Testis (tissue), 2 donors: ENCODE measurements at regions not wholly inside any gene's neighbourhood (a gene's known extent, or its start where the extent isn't known, plus 50 kb on each side); places are given as distances from the start of the nearest gene placed in this dataset.
A peak's percentile ranks its signal among the peaks of the same experiment; 100 is the strongest.

Experiments used
- DNase-seq: peaks from one replicate; pipeline ENCODE4 v3.0.0-alpha.2; 2019
- H3K27ac ChIP-seq, 2 donors: fragments of 200-600 bp; sonication (generic); one replicate each; pipeline ENCODE4 v1.5.1; 2019
- H3K27me3 ChIP-seq: fragments of 200-600 bp; sonication (generic); one replicate; pipeline ENCODE4 v1.5.1; 2019
- H3K36me3 ChIP-seq: fragments of 200-600 bp; sonication (generic); one replicate; pipeline ENCODE4 v1.5.1; 2017; ENCODE audit warnings: low read depth; ENCODE audit errors: missing control alignments
- H3K4me1 ChIP-seq: fragments of 200-600 bp; sonication (generic); one replicate; pipeline ENCODE4 v1.5.1; 2019
- H3K4me3 ChIP-seq, 2 donors: fragments of 200-600 bp; sonication (generic); one replicate each; pipeline ENCODE4 v1.5.1; 2017 to 2019
- H3K9me3 ChIP-seq: fragments of 200-600 bp; sonication (generic); one replicate; pipeline ENCODE4 v1.5.1; 2017
- POLR2A ChIP-seq: fragments of 450-650 bp; IDR thresholded peaks from one replicate; pipeline ENCODE4 v1.6.1; 2017; ENCODE audit warnings: antibody characterized with exemption, mild to moderate bottlenecking, moderate library complexity
- WGBS, 2 donors: methylation state at CpG; one replicate each; pipeline ENCODE4 v1.1.5; 2018; 5-methylcytosine and 5-hydroxymethylcytosine counted together
- intact Hi-C: fragments of 100-400 bp; cut with DNase I; formaldehyde crosslinking; loops from one replicate; pipeline ENCODE4 v1.15.1; 2023; ENCODE audit warnings: low total_unique reads
- TF ChIP-seq, protein P1 (sequence below), 3 experiments: fragments of 450-650 bp in 2 of 3; fragments of 200-600 bp in 1 of 3; sonication (generic) in 1 of 3; IDR thresholded peaks; one replicate each; pipeline ENCODE4 v1.5.1; 2016 to 2019; ENCODE audit warnings: antibody characterized with exemption in 3 of 3, mild to moderate bottlenecking in 2 of 3, moderate library complexity in 1 of 3

DNA sequence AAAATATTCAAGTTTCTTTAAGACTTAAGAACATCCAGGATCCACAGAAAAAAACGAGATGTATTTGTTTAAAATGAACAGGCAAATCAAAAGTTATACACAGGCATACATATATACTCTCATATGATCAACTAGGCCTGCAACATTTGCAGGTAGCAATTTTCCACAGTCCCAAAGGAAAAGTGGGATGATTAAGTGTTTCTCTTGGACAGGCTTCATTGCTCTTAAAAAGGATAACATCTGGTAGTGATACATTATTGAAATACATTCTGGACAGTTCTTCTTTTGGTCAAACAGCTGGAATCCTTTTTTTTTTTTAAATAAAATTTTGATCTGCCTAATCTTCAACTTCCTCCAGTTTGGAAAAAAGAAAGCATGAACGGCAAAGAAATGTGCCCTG is 114.8 kb upstream of the TDRD3 start:
- intact Hi-C loops: no loop called here
- 50 to 57% methylated on average over 2 of the region's 2 CpGs for WGBS, 2 donors
- H3K4me3 ChIP-seq: no peak overlapping the region
- H3K4me1 ChIP-seq: no peaks in the 10 kb centered on the region
- H3K36me3 ChIP-seq: no peaks in the 10 kb centered on the region
- no peak overlapping the region for H3K27ac ChIP-seq
- DNase-seq: no peak
- H3K27me3 ChIP-seq: no peaks in the 10 kb centered on the region
- TF ChIP-seq POLR2A: no peak
- TF ChIP-seq, protein P1, sequence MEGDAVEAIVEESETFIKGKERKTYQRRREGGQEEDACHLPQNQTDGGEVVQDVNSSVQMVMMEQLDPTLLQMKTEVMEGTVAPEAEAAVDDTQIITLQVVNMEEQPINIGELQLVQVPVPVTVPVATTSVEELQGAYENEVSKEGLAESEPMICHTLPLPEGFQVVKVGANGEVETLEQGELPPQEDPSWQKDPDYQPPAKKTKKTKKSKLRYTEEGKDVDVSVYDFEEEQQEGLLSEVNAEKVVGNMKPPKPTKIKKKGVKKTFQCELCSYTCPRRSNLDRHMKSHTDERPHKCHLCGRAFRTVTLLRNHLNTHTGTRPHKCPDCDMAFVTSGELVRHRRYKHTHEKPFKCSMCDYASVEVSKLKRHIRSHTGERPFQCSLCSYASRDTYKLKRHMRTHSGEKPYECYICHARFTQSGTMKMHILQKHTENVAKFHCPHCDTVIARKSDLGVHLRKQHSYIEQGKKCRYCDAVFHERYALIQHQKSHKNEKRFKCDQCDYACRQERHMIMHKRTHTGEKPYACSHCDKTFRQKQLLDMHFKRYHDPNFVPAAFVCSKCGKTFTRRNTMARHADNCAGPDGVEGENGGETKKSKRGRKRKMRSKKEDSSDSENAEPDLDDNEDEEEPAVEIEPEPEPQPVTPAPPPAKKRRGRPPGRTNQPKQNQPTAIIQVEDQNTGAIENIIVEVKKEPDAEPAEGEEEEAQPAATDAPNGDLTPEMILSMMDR (IDR thresholded peaks at IDR 0.05): no peak
- H3K9me3 ChIP-seq: no peaks in the 10 kb centered on the region

DNA sequence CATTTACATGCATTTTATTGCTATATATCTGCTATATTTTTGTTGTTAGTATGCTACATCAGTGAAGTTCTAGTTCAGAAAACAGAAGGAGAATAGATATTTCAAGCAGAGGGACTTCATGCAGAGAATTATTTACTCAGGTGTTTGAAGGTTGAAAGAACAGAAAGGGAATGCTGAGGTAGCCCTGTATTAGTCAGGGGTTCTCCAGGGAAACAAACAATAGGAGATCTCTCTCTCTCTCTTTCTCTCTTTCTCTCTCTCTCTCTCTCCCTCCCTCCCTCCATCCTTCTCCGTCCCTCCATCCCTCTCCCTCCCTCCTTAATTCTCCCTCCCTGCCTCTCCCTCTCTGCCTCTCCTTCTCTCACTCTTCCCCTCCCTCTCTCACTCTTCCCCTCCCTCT is 114.3 kb upstream of the TDRD3 start:
- TF ChIP-seq POLR2A: no peak

DNA sequence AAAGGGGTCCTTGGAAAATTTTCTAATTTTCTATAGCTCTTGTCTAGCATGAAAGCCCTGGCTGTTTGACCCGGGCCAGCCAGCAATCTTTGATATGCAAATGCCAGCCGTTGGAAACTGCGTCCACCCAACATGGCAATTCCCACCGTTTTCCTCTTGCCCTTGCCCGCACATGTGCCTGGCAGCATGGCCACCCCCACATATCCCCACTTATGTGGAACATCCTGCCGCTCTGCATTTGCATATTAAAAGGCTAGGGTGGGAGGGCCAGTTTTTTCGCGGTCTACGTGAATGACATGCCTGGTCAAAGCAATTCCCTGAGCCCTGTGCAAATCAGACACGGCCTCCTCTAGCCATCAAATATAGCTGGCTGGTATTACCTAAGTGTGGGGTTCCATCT is 110.3 kb upstream of the TDRD3 start:
- TF ChIP-seq POLR2A: no peak
- TF ChIP-seq, protein P1 (IDR thresholded peaks at IDR 0.05): no peak
- WGBS, 2 donors: 70 to 75% methylated on average over 10 of the region's 10 CpGs
- intact Hi-C loops: no loop called here

More for the DNA sequence above, 114.3 kb upstream of the TDRD3 start:
- Histone ChIP-seq H3K4me3 (no peak overlapping the region), H3K9me3 (no peaks in the 10 kb centered on the region), H3K4me1 (no peaks in the 10 kb centered on the region), H3K27me3 (no peaks in the 10 kb centered on the region), H3K27ac (no peak overlapping the region), H3K36me3 (no peaks in the 10 kb centered on the region)
- WGBS, 2 donors: 70 to 87% methylated on average over 1 of the region's 1 CpG
- intact Hi-C loops: no loop called here
- no peak for DNase-seq

DNA sequence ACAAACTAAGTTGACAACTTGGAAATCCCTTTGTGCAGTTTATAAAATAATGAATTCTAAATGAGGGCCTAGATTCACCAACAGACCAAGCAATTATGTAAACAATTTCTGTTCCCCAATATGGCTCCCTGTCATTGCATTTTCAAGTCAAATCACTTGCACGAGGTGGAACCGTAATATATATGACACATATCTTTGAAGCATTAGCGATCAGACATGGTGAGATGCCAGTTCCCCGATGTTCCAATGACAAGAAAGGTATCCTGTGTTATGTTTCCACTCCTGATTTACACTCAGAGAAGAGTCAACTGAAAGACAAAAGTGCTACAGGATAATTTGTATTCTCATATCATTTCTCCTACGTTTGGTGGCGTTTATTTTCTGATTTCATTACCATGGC is 108.5 kb upstream of the TDRD3 start:
- Histone ChIP-seq H3K36me3 (no peaks in the 10 kb centered on the region), H3K4me3 (no peak overlapping the region), H3K4me1 (no peaks in the 10 kb centered on the region), H3K27me3 (no peaks in the 10 kb centered on the region), H3K27ac (no peak overlapping the region), H3K9me3 (no peaks in the 10 kb centered on the region)
- WGBS, 2 donors: 73 to 77% methylated on average over 6 of the region's 6 CpGs
- TF ChIP-seq, protein P1 (IDR thresholded peaks at IDR 0.05): no peak
- no peak for DNase-seq
- intact Hi-C loops: no loop called here

More for the DNA sequence above, 110.3 kb upstream of the TDRD3 start:
- H3K9me3 ChIP-seq: no peaks in the 10 kb centered on the region
- H3K27me3 ChIP-seq: no peaks in the 10 kb centered on the region
- H3K4me1 ChIP-seq: no peaks in the 10 kb centered on the region
- H3K27ac ChIP-seq: no peak overlapping the region
- no peaks in the 10 kb centered on the region for H3K36me3 ChIP-seq
- no peak for DNase-seq
- peak overlapping the region in 1 of 2 donors; percentile 13 for H3K4me3 ChIP-seq

DNA sequence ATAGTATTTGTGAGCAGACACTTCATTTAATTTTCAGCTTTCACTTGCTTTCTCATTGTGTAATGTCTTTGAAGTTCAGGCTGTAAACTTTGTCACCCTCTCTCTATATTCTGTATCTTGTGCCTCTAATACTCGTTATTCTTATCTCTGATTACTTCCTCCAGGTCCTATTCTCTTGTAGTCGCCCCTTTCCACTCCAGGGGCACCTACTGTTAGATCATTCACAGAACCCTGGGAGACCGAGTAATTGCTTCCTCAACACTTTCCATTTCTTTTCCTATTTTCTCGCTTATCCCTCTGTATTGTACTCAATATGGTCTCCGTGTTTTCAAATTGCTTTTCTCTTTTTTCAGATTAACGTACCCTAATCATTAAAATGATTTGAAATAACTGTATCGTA is 93.9 kb upstream of the TDRD3 start:
- no peak overlapping the region for H3K27ac ChIP-seq
- DNase-seq: no peak
- 69% methylated on average over 7 of the region's 7 CpGs for WGBS, 2 donors
- H3K4me3 ChIP-seq: no peak overlapping the region
- H3K9me3 ChIP-seq: no peaks in the 10 kb centered on the region
- no peaks in the 10 kb centered on the region for H3K4me1 ChIP-seq
- H3K36me3 ChIP-seq: no peaks in the 10 kb centered on the region
- H3K27me3 ChIP-seq: no peaks in the 10 kb centered on the region
- intact Hi-C loops: no loop called here
- TF ChIP-seq POLR2A: no peak
- TF ChIP-seq, protein P1 (IDR thresholded peaks at IDR 0.05): no peak
